SK-N-SH (cell line): ENCODE measurements at regions not wholly inside any gene's neighbourhood (a gene's known extent, or its start where the extent isn't known, plus 50 kb on each side); places are given as distances from the start of the nearest gene placed in this dataset.

Source experiments
- CTCF ChIA-PET: fragments of 300-600, 350-600 bp; formaldehyde crosslinking; extraction: SDS; loops from one replicate; lab custom pipeline; 2021; lab: Yijun Ruan, JAX
- POLR2A ChIA-PET: fragments of 350-600 bp; sonication (Branson Sonifier 250); formaldehyde crosslinking; extraction: SDS; loops from one replicate; lab custom pipeline; 2020; ENCODE audit warnings: antibody characterized with exemption, inconsistent platforms; lab: Yijun Ruan, JAX
- DNase-seq: peaks from one replicate; pipeline ENCODE4 v3.0.0; 2012
- H2AFZ ChIP-seq: fragments of 200-600 bp; sonication (generic); 2 replicates; pipeline ENCODE4 v1.8.1; 2016; ENCODE audit warnings: antibody characterized with exemption, mild to moderate bottlenecking, low read depth
- H3F3A ChIP-seq: fragments of 200-600 bp; sonication (generic); replicated peaks from 2 replicates; pipeline ENCODE3; 2016; ENCODE audit warnings: antibody characterized with exemption, mild to moderate bottlenecking; ENCODE audit not compliant: insufficient read depth
- H3K27ac ChIP-seq, 2 experiments: fragments of 200-500 bp in 1 of 2; fragments of 200-600 bp in 1 of 2; sonication (Bioruptor generic) in 1 of 2; sonication (generic), shearing (Covaris generic) in 1 of 2; 2 replicates each; pipeline versions ENCODE4 v1.5.1 to v1.6.1; 2014 to 2016; ENCODE audit warnings: low read depth in 2 of 2, inconsistent platforms in 1 of 2, low read length in 1 of 2, mild to moderate bottlenecking in 1 of 2, mixed read lengths in 1 of 2
- H3K27me3 ChIP-seq: fragments of 200-600 bp; sonication (generic), shearing (Covaris generic); 2 replicates; pipeline ENCODE4 v1.6.1; 2016; ENCODE audit warnings: mixed run types; ENCODE audit not compliant: insufficient read depth
- H3K36me3 ChIP-seq, 2 experiments: fragments of 200-500 bp in 1 of 2; fragments of 200-600 bp in 1 of 2; sonication (Bioruptor generic) in 1 of 2; sonication (generic) in 1 of 2; replicated peaks in 1 of 2; 2 replicates each; pipeline versions ENCODE3 to v1.5.1; 2014 to 2016; ENCODE audit warnings: low read length in 1 of 2, mild to moderate bottlenecking in 1 of 2; ENCODE audit not compliant: insufficient read depth in 2 of 2, control insufficient read depth in 1 of 2
- H3K4me1 ChIP-seq, 2 experiments: fragments of 200-500 bp in 1 of 2; fragments of 200-600 bp in 1 of 2; sonication (Bioruptor generic) in 1 of 2; sonication (generic), shearing (Covaris generic) in 1 of 2; 2 replicates each; pipeline versions ENCODE4 v1.5.1 to v1.6.1; 2014 to 2016; ENCODE audit warnings: low read depth in 1 of 2, low read length in 1 of 2, mixed run types in 1 of 2; ENCODE audit not compliant: insufficient read depth in 2 of 2, control insufficient read depth in 1 of 2
- H3K4me2 ChIP-seq: fragments of 200-600 bp; sonication (generic), shearing (Covaris generic); 2 replicates; pipeline ENCODE4 v1.6.1; 2017; ENCODE audit warnings: mixed run types
- H3K4me3 ChIP-seq, 2 experiments: fragments of 200-500 bp in 1 of 2; fragments of 200-600 bp in 1 of 2; sonication (Bioruptor generic) in 1 of 2; sonication (generic), shearing (Covaris generic) in 1 of 2; 2 replicates each; pipeline versions ENCODE4 v1.5.1 to v1.8.1; 2014 to 2016; ENCODE audit warnings: low read depth in 2 of 2, inconsistent platforms in 1 of 2, low read length in 1 of 2, mild to moderate bottlenecking in 1 of 2, mixed read lengths in 1 of 2, moderate library complexity in 1 of 2
- H3K79me2 ChIP-seq: fragments of 200-600 bp; sonication (generic); 2 replicates; pipeline ENCODE4 v1.8.1; 2017; ENCODE audit warnings: mild to moderate bottlenecking; ENCODE audit not compliant: insufficient read depth
- H3K9ac ChIP-seq: fragments of 200-600 bp; sonication (generic); 2 replicates; pipeline ENCODE4 v1.6.1; 2017; ENCODE audit warnings: mixed run types
- H3K9me2 ChIP-seq: fragments of 200-600 bp; sonication (generic); 2 replicates; pipeline ENCODE4 v1.6.1; 2017; ENCODE audit warnings: mixed run types
- H3K9me3 ChIP-seq: fragments of 200-600 bp; sonication (generic); 2 replicates; pipeline ENCODE4 v1.6.1; 2017; ENCODE audit warnings: mixed run types, mild to moderate bottlenecking, moderate library complexity
- H4K20me1 ChIP-seq: fragments of 200-600 bp; sonication (generic); 2 replicates; pipeline ENCODE4 v1.6.1; 2017; ENCODE audit warnings: mild to moderate bottlenecking, mixed run types; ENCODE audit not compliant: insufficient read depth
- EZH2phosphoT487 ChIP-seq: fragments of 200-600 bp; sonication (generic); IDR thresholded peaks from 2 replicates; pipeline ENCODE4 v1.6.1; 2017; ENCODE audit warnings: low read depth, mixed run types, mild to moderate bottlenecking, antibody characterized with exemption, moderate library complexity, borderline replicate concordance
- IRF3 ChIP-seq: fragments of 150-350 bp; IDR thresholded peaks from 2 replicates; pipeline ENCODE4 v1.6.1; 2016; ENCODE audit warnings: mild to moderate bottlenecking, low read depth, low read length
- JUND ChIP-seq: IDR thresholded peaks from 2 replicates; pipeline ENCODE4 v1.4.0; 2012
- NRF1 ChIP-seq: IDR thresholded peaks from 2 replicates; pipeline ENCODE4 v1.6.1; 2012; ENCODE audit warnings: low read depth, mild to moderate bottlenecking, low read length
- REST ChIP-seq: IDR thresholded peaks from 2 replicates; pipeline ENCODE4 v1.6.1; 2012; ENCODE audit warnings: mild to moderate bottlenecking, low read depth, low read length, moderate library complexity
- RFX5 ChIP-seq: IDR thresholded peaks from 2 replicates; pipeline ENCODE4 v1.6.1; 2012; ENCODE audit warnings: mild to moderate bottlenecking, improper control_type of control experiment, low read length
- RXRA ChIP-seq: IDR thresholded peaks from 2 replicates; pipeline ENCODE4 v1.4.0; 2012; ENCODE audit warnings: low read depth, mild to moderate bottlenecking, borderline replicate concordance
- SMC3 ChIP-seq: IDR thresholded peaks from 2 replicates; pipeline ENCODE4 v1.6.1; 2012; ENCODE audit warnings: low read depth, low read length, improper control_type of control experiment
- TEAD4 ChIP-seq: IDR thresholded peaks from 2 replicates; pipeline ENCODE4 v1.4.0; 2012; ENCODE audit warnings: mild to moderate bottlenecking, borderline replicate concordance; ENCODE audit not compliant: insufficient read depth
- ZBTB33 ChIP-seq: IDR thresholded peaks from 2 replicates; pipeline ENCODE4 v1.4.0; 2012; ENCODE audit warnings: low read depth, borderline replicate concordance
- WGBS: methylation state at CpG from one replicate; pipeline ENCODE4 v1.1.6; 2017; ENCODE audit warnings: low lambda C conversion rate; 5-methylcytosine and 5-hydroxymethylcytosine counted together

GRCh38 chr6:138671351-138671750 is 102.2 kb upstream of the CCDC28A start:
- POLR2A ChIA-PET, result no interaction called here
- H3K9me2 ChIP-seq, result no peaks in the 10 kb centered on the region
- CTCF ChIA-PET, result no interaction called here
- no peaks in the 10 kb centered on the region for H3K79me2 ChIP-seq
- no peaks in the 10 kb centered on the region for H4K20me1 ChIP-seq
- no peak overlapping the region for H3K4me3 ChIP-seq
- peaks cover 10% of the 10 kb centered on the region; the same call in 1 of the 2 replicates for H3K27me3 ChIP-seq
- no peaks in the 10 kb centered on the region for H3K36me3 ChIP-seq
- no peaks in the 10 kb centered on the region for H3K9me3 ChIP-seq
- no peak overlapping the region for H2AFZ ChIP-seq
- H3K4me2 ChIP-seq, result no peak overlapping the region
- no peak overlapping the region for H3K27ac ChIP-seq
- no peak for DNase-seq
- H3K4me1 ChIP-seq, result no peaks in the 10 kb centered on the region
- no peaks in the 10 kb centered on the region for H3F3A ChIP-seq
- 62% methylated on average over 4 of the region's 4 CpGs for WGBS
- TF ChIP-seq EZH2phosphoT487 (no peak), SMC3 (no peak), REST (no peak), IRF3 (no peak), NRF1 (no peak), ZBTB33 (no peak), RXRA (no peak), JUND (no peak), RFX5 (no peak), TEAD4 (no peak)
- no peak overlapping the region for H3K9ac ChIP-seq
